RWPE2 (cell line): ENCODE measurements at regions not wholly inside any gene's neighbourhood (a gene's known extent, or its start where the extent isn't known, plus 50 kb on each side); places are given as distances from the start of the nearest gene placed in this dataset.

ENCODE experiments used
- ATAC-seq: fragments of 200-7000 bp; cut with Tn5 transposase; 3 replicates; pipeline ENCODE4 v1.9.1; 2021; ENCODE audit warnings: low read depth
- DNase-seq: peaks from one replicate; pipeline ENCODE4 v3.0.0-alpha.2; 2020; ENCODE audit warnings: low spot score
- H3K27ac ChIP-seq: fragments of 450-650 bp; 2 replicates; pipeline ENCODE4 v1.5.1; 2017; ENCODE audit warnings: mild to moderate bottlenecking; ENCODE audit not compliant: poor library complexity, severe bottlenecking
- H3K27me3 ChIP-seq: fragments of 250-450 bp; sonication (Bioruptor Pico); 2 replicates; pipeline ENCODE4 v1.5.1; 2021; ENCODE audit warnings: mild to moderate bottlenecking, moderate library complexity; ENCODE audit not compliant: insufficient read depth, poor library complexity, severe bottlenecking
- H3K36me3 ChIP-seq: fragments of 250-450 bp; sonication (Bioruptor Pico); 2 replicates; pipeline ENCODE4 v1.5.1; 2020; ENCODE audit warnings: low read depth, mild to moderate bottlenecking, moderate library complexity
- H3K4me1 ChIP-seq: fragments of 250-450 bp; sonication (Bioruptor Pico); 2 replicates; pipeline ENCODE4 v1.5.1; 2021; ENCODE audit warnings: mild to moderate bottlenecking, moderate library complexity; ENCODE audit not compliant: insufficient read depth, poor library complexity, severe bottlenecking
- H3K4me3 ChIP-seq: fragments of 250-450 bp; sonication (Bioruptor Pico); 2 replicates; pipeline ENCODE4 v1.5.1; 2021; ENCODE audit warnings: mild to moderate bottlenecking, moderate library complexity; ENCODE audit not compliant: severe bottlenecking
- H3K9me3 ChIP-seq: fragments of 250-450 bp; sonication (Bioruptor Pico); 2 replicates; pipeline ENCODE4 v1.5.1; 2021; ENCODE audit warnings: mild to moderate bottlenecking, moderate library complexity; ENCODE audit not compliant: severe bottlenecking
- TF ChIP-seq, protein P1 (sequence below): fragments of 450-650 bp; IDR thresholded peaks from one replicate; pipeline ENCODE4 v1.5.1; 2017; ENCODE audit warnings: mild to moderate bottlenecking, moderate library complexity; ENCODE audit not compliant: poor library complexity, severe bottlenecking

DNA sequence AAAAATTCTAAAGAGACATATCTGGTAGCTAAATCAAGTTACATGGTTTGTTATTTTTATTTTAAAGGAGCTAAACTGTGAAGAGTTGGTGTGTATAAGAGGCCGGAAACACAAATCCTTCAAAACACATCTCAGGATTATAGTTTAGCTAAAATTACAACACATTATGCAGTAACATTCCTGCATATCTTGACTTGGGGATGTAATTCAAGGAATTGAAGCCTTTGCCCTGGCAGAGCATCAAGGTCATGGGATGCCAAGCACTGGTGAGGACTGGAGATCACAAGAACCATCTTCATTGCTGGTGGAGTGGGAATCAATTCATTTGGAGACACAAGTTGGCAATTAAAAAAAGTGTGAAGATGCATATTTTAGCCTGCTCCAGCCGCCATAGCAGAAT lies 86.8 kb upstream of the LSM6 start:
- H3K4me1 ChIP-seq = no peaks in the 10 kb centered on the region
- H3K4me3 ChIP-seq = no peak overlapping the region
- H3K27me3 ChIP-seq = no peaks in the 10 kb centered on the region
- H3K27ac ChIP-seq = no peak overlapping the region
- no peak for DNase-seq
- no peak for ATAC-seq
- TF ChIP-seq, protein P1, sequence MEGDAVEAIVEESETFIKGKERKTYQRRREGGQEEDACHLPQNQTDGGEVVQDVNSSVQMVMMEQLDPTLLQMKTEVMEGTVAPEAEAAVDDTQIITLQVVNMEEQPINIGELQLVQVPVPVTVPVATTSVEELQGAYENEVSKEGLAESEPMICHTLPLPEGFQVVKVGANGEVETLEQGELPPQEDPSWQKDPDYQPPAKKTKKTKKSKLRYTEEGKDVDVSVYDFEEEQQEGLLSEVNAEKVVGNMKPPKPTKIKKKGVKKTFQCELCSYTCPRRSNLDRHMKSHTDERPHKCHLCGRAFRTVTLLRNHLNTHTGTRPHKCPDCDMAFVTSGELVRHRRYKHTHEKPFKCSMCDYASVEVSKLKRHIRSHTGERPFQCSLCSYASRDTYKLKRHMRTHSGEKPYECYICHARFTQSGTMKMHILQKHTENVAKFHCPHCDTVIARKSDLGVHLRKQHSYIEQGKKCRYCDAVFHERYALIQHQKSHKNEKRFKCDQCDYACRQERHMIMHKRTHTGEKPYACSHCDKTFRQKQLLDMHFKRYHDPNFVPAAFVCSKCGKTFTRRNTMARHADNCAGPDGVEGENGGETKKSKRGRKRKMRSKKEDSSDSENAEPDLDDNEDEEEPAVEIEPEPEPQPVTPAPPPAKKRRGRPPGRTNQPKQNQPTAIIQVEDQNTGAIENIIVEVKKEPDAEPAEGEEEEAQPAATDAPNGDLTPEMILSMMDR = no peak
- H3K36me3 ChIP-seq = no peaks in the 10 kb centered on the region
- no peaks in the 10 kb centered on the region for H3K9me3 ChIP-seq

DNA sequence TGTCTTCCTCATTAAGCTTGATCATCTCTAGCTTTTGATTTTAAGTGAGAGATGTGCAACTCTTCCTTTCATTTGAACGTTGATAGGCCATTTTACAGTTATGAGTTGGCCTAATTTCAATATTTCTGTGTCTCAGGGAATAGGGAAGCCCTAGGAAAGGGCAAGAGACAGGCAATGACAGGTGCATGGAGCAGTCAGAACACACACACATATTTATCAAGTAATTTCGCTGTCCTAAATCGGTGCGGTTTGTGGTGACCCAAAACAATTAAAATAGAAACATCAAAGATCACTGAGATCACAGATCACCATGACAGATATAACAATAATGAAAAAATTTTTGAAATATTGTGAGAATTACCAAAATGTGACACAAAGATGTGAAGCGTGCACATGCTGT lies 87.7 kb upstream of the LSM6 start:
- ATAC-seq (no peak), DNase-seq (no peak)
- no peaks in the 10 kb centered on the region for H3K27me3 ChIP-seq
- H3K36me3 ChIP-seq = no peaks in the 10 kb centered on the region
- H3K9me3 ChIP-seq = no peaks in the 10 kb centered on the region
- no peaks in the 10 kb centered on the region for H3K4me1 ChIP-seq
- no peak overlapping the region for H3K4me3 ChIP-seq
- no peak overlapping the region for H3K27ac ChIP-seq
- TF ChIP-seq, protein P1 = no peak

DNA sequence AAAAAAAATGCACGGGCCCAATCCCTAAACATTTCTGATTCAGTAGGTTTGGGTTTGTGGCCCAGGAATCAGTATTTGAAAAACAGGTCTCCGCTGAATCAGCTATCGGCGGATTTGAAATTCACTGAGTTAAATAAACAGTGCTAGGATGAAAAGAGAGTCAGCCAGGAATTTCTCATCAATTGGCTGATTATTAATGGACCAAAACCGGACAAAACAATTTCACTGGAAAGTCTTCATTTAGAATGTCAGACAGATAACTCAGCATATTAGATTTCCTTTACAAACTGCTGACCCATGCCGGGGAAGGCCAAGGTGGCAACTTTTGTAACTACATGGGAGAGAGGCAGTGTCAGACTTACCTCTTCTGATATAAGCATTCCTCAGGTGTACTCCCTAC lies 99.4 kb upstream of the LSM6 start:
- TF ChIP-seq, protein P1 = no peak

DNA sequence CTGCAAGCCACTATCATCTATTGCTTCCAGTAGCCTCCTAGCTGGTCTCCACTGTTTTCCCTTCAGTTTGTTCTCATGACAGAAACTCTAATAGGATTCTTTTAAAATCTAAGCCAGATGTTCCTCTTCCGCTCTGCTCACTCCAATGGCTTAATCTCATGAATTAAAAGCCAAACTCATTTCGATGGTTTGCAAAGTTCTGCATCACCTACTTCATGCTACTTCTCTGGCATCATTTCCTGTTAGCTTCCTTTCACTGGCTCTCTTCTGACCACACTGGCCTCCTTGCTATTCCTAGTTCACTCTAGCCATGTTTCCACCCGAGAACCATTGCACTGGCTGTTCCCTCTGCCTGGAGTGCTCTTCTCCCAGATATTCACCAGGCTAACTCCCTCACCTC lies 102.0 kb upstream of the LSM6 start:
- TF ChIP-seq, protein P1 = no peak
- H3K9me3 ChIP-seq = no peaks in the 10 kb centered on the region
- H3K27me3 ChIP-seq = peaks cover 28% of the 10 kb centered on the region
- DNase-seq (no peak), ATAC-seq (no peak)
- H3K27ac ChIP-seq = no peak overlapping the region
- no peak overlapping the region for H3K4me3 ChIP-seq
- no peaks in the 10 kb centered on the region for H3K36me3 ChIP-seq
- H3K4me1 ChIP-seq = no peaks in the 10 kb centered on the region

More for the DNA sequence above, 99.4 kb upstream of the LSM6 start:
- Histone ChIP-seq H3K27me3 (peaks cover 15% of the 10 kb centered on the region), H3K9me3 (no peaks in the 10 kb centered on the region), H3K4me3 (no peak overlapping the region), H3K4me1 (no peaks in the 10 kb centered on the region), H3K36me3 (no peaks in the 10 kb centered on the region), H3K27ac (no peak overlapping the region)
- DNase-seq (no peak), ATAC-seq (no peak)

DNA sequence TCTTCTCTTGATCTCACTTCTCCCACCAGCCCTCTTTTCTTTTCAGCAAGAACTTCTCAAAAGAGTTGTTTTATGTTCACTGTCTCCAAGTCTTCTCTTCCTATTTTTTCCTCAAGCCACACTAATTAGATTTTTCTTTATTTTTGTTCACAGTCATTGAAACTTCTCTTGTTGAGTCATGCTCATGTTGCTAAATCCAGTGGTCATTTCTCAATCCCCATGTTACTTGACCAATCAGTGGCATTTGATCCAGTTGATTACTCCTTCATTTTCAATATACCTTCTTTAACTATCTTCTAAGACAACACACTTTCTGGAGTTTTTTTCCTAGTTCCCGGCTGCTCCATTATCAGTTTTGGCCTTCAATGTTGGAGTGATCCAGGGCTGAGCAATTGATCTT lies 103.1 kb upstream of the LSM6 start:
- DNase-seq (no peak), ATAC-seq (no peak)
- Histone ChIP-seq H3K4me1 (no peaks in the 10 kb centered on the region), H3K36me3 (no peaks in the 10 kb centered on the region), H3K4me3 (no peak overlapping the region), H3K27me3 (peaks cover 28% of the 10 kb centered on the region), H3K27ac (no peak overlapping the region), H3K9me3 (no peaks in the 10 kb centered on the region)
- TF ChIP-seq, protein P1 = no peak
